VCaP (cell line): ENCODE measurements at regions not wholly inside any gene's neighbourhood (a gene's known extent, or its start where the extent isn't known, plus 50 kb on each side); places are given as distances from the start of the nearest gene placed in this dataset.

ENCODE experiments used
- H3K27ac ChIP-seq: fragments of 450-650 bp; 2 replicates; pipeline ENCODE4 v1.5.1; 2017
- CTCF ChIP-seq: fragments of 450-650 bp; conservative IDR thresholded peaks from 2 replicates; pipeline ENCODE4 v1.5.1; 2017; ENCODE audit warnings: mild to moderate bottlenecking, moderate library complexity

- no peak for TF ChIP-seq CTCF
- H3K27ac ChIP-seq, result no peak overlapping the region
Observed at GRCh38 chr11:70810133-70810532, 411.8 kb downstream of the CTTN start.

GRCh38 chr11:70810681-70811080 is 412.4 kb downstream of the CTTN start:
- H3K27ac ChIP-seq, result no peak overlapping the region
- no peak for TF ChIP-seq CTCF

GRCh38 chr11:70811483-70811882 is 413.2 kb downstream of the CTTN start:
- H3K27ac ChIP-seq, result no peak overlapping the region
- no peak for TF ChIP-seq CTCF

GRCh38 chr11:70811915-70812314 is 413.6 kb downstream of the CTTN start:
- no peak overlapping the region for H3K27ac ChIP-seq
- TF ChIP-seq CTCF, result no peak

GRCh38 chr11:70812472-70812871 is 414.1 kb downstream of the CTTN start:
- TF ChIP-seq CTCF, result no peak
- no peak overlapping the region for H3K27ac ChIP-seq

- H3K27ac ChIP-seq, result no peak overlapping the region
- TF ChIP-seq CTCF, result no peak
Observed at GRCh38 chr11:70813651-70814050, 415.3 kb downstream of the CTTN start.

GRCh38 chr11:70815485-70815832 is 417.1 kb downstream of the CTTN start:
- TF ChIP-seq CTCF, result no peak
- no peak overlapping the region for H3K27ac ChIP-seq

GRCh38 chr11:70816156-70816678 is 417.9 kb downstream of the CTTN start:
- no peak overlapping the region for H3K27ac ChIP-seq
- TF ChIP-seq CTCF, result no peak
